ENCODE measurements at regions not wholly inside any gene's neighbourhood (a gene's known extent, or its start where the extent isn't known, plus 50 kb on each side); places are given as distances from the start of the nearest gene placed in this dataset.

GRCh38 chr7:119408596-119408995, 864.4 kb upstream of the KCND2 start:
- no peak for DNase-seq (ENCODE audit: low read depth in 2 of 2)
- H3K4me3 ChIP-seq (replicated peaks in 1 of 2; ENCODE audit: low read depth in 2 of 2, low read length in 2 of 2): no peak overlapping the region
- TF ChIP-seq, protein P1, sequence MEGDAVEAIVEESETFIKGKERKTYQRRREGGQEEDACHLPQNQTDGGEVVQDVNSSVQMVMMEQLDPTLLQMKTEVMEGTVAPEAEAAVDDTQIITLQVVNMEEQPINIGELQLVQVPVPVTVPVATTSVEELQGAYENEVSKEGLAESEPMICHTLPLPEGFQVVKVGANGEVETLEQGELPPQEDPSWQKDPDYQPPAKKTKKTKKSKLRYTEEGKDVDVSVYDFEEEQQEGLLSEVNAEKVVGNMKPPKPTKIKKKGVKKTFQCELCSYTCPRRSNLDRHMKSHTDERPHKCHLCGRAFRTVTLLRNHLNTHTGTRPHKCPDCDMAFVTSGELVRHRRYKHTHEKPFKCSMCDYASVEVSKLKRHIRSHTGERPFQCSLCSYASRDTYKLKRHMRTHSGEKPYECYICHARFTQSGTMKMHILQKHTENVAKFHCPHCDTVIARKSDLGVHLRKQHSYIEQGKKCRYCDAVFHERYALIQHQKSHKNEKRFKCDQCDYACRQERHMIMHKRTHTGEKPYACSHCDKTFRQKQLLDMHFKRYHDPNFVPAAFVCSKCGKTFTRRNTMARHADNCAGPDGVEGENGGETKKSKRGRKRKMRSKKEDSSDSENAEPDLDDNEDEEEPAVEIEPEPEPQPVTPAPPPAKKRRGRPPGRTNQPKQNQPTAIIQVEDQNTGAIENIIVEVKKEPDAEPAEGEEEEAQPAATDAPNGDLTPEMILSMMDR (IDR thresholded peaks at IDR 0.05; ENCODE audit: low read depth, low read length): no peak

DNA sequence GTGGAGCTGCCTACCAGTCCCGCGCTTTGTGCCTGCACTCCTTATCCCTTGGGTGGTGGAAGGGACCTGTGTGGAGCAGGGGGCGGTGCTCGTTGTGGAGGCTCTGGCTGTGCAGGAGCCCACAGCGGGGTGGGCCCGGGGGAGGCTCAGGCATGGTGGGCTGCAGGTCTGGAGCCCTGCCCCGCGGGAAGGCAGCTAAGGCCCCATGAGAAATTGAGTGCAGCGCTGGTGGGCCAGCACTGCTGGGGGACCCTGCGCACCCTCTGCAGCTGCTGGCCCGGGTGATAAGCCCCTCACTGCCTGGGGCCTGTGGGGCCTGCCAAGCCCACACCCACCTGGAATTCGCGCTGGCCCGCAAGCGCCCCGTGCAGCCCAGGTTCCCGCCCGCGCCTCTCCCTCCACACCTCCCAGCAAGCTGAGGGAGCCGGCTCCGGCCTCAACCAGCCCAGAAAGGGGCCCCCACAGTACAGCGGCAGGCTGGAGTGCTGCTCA, 859.6 kb upstream of the KCND2 start:
- DNase-seq (ENCODE audit: low read depth in 2 of 2): no peak
- no peak overlapping the region for H3K4me3 ChIP-seq (replicated peaks in 1 of 2; ENCODE audit: low read depth in 2 of 2, low read length in 2 of 2)
- TF ChIP-seq, protein P1 (IDR thresholded peaks at IDR 0.05; ENCODE audit: low read depth, low read length): no peak

DNA sequence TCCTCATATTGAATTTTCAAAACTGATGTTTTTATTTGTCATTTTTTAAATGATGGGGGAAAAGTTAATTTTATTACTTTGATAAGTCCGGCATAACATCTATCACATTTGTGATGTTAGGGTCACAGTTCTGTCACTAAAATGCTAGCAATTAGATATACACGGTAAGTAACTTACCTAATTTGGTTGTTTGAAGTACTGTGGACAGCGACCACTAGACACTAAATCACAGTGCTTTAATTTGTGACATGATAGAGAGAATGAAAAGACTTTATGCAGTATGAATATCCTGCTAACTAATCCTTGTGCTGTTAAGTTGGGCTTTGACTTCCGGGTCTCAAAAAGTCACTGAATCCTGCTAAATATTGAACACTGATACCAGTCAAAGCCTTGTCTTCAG, 857.3 kb upstream of the KCND2 start:
- no peak for DNase-seq (ENCODE audit: low read depth in 2 of 2)
- TF ChIP-seq, protein P1 (IDR thresholded peaks at IDR 0.05; ENCODE audit: low read depth, low read length): no peak
- no peak overlapping the region for H3K4me3 ChIP-seq (replicated peaks in 1 of 2; ENCODE audit: low read depth in 2 of 2, low read length in 2 of 2)

GRCh38 chr7:119421657-119422056, 851.3 kb upstream of the KCND2 start:
- H3K4me3 ChIP-seq (replicated peaks in 1 of 2; ENCODE audit: low read depth in 2 of 2, low read length in 2 of 2): no peak overlapping the region
- DNase-seq (ENCODE audit: low read depth in 2 of 2): no peak
- TF ChIP-seq, protein P1 (IDR thresholded peaks at IDR 0.05; ENCODE audit: low read depth, low read length): no peak

DNA sequence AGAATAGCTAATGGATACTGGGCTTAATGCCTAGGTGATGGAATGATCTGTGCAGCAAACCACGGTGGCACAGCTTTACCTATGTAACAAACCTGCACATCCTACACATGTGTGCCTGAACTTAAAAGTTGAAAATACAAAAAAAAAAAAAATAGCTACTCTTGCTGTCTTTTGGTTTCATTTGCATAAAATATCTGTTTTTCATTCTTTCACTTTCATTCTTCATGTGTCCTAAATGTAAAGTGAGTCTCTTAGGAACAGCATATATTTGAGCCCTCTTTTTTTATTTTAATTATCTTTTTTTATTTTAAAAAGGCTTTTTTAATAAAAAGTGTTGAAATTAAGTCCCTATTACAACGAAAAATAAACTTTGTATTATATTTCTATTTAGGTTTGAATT, 836.1 kb upstream of the KCND2 start:
- DNase-seq (ENCODE audit: low read depth in 2 of 2): no peak
- TF ChIP-seq, protein P1 (IDR thresholded peaks at IDR 0.05; ENCODE audit: low read depth, low read length): no peak
- H3K4me3 ChIP-seq (replicated peaks in 1 of 2; ENCODE audit: low read depth in 2 of 2, low read length in 2 of 2): no peak overlapping the region

DNA sequence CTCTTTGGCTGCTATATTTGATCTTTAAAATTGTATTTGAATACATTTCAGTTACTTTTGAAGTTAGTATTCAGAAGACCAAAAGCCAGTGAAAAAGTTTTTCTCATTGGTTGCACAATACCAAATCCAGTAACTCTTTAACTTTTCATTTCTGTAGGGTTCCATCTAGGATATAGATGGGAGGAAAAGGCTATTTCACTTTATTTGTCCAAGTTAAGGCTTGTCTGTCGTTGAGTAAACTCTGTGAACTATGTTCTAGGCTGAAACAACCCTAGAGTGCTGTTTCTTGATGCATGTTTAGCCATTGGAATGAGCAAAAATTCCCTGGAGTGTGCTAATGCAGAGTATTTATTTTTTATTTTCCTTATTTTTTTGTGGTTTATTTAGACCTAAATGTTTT, 834.7 kb upstream of the KCND2 start:
- TF ChIP-seq, protein P1 (IDR thresholded peaks at IDR 0.05; ENCODE audit: low read depth, low read length): no peak
- DNase-seq (ENCODE audit: low read depth in 2 of 2): no peak
- H3K4me3 ChIP-seq (replicated peaks in 1 of 2; ENCODE audit: low read depth in 2 of 2, low read length in 2 of 2): no peak overlapping the region

DNA sequence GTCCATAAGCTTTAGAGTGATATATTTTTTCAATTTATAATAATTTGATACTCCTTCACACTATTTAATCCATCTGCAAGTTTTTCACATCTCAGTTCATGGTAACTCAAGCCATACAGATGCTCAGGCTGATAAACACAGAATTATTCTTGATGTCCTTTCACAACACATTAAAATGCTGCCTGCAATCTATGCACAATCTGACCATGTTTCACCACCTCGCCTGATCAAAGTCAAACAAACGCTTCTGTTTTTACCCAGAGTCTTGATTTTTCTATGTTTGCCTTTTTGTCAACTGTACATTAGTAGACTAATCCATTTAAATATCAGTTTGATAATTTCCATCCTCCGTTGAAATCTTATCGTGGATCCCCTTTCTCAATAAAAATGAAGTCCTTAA, 833.8 kb upstream of the KCND2 start:
- TF ChIP-seq, protein P1 (IDR thresholded peaks at IDR 0.05; ENCODE audit: low read depth, low read length): no peak
- H3K4me3 ChIP-seq (replicated peaks in 1 of 2; ENCODE audit: low read depth in 2 of 2, low read length in 2 of 2): no peak overlapping the region
- DNase-seq (ENCODE audit: low read depth in 2 of 2): no peak
